NCI-H2029 (cell line): ENCODE measurements at regions not wholly inside any gene's neighbourhood (a gene's known extent, or its start where the extent isn't known, plus 50 kb on each side); places are given as distances from the start of the nearest gene placed in this dataset.

Experiments
- DNase-seq: peaks from one replicate; lab custom pipeline; 2025; lab: John Stamatoyannopoulos, UW

GRCh38 chr4:138028923-138029322, 213.2 kb downstream of the SLC7A11 start:
- DNase-seq = no peak

- DNase-seq = no peak
These were observed 220.9 kb downstream of the SLC7A11 start for GRCh38 chr4:138021139-138021830.

- no peak for DNase-seq
These were observed 227.4 kb downstream of the SLC7A11 start for GRCh38 chr4:138014590-138015288.

GRCh38 chr4:138013625-138014024, 228.5 kb downstream of the SLC7A11 start:
- DNase-seq = no peak

- DNase-seq = no peak
These were observed 231.5 kb downstream of the SLC7A11 start for GRCh38 chr4:138010639-138011038.

- no peak for DNase-seq
These were observed 234.6 kb downstream of the SLC7A11 start for GRCh38 chr4:138007572-138007971.

- no peak for DNase-seq
These were observed 236.7 kb downstream of the SLC7A11 start for GRCh38 chr4:138005486-138005885.

GRCh38 chr4:138003248-138003647, 238.9 kb downstream of the SLC7A11 start:
- no peak for DNase-seq

- DNase-seq = no peak
These were observed 243.3 kb downstream of the SLC7A11 start for GRCh38 chr4:137998666-137999429.

- DNase-seq = no peak
These were observed 244.7 kb downstream of the SLC7A11 start for GRCh38 chr4:137997496-137997895.

- no peak for DNase-seq
These were observed 247.3 kb downstream of the SLC7A11 start for GRCh38 chr4:137994853-137995252.

- DNase-seq = no peak
These were observed 248.9 kb downstream of the SLC7A11 start for GRCh38 chr4:137993232-137993631.

- no peak for DNase-seq
These were observed 260.9 kb downstream of the SLC7A11 start for GRCh38 chr4:137981277-137981676.

GRCh38 chr4:137980641-137981040, 261.5 kb downstream of the SLC7A11 start:
- no peak for DNase-seq

- no peak for DNase-seq
These were observed 262.2 kb downstream of the SLC7A11 start for GRCh38 chr4:137979938-137980337.

- no peak for DNase-seq
These were observed 273.0 kb downstream of the SLC7A11 start for GRCh38 chr4:137968956-137969678.

GRCh38 chr4:137967480-137968190, 274.5 kb downstream of the SLC7A11 start:
- no peak for DNase-seq

- DNase-seq = no peak
These were observed 275.6 kb downstream of the SLC7A11 start for GRCh38 chr4:137966504-137966903.

GRCh38 chr4:137961051-137961438, 281.1 kb downstream of the SLC7A11 start:
- DNase-seq = no peak

GRCh38 chr4:137960371-137961050, 281.6 kb downstream of the SLC7A11 start:
- DNase-seq = no peak

GRCh38 chr4:137957806-137958205, 284.3 kb downstream of the SLC7A11 start:
- DNase-seq = no peak
